GM12873 (cell line): ENCODE measurements at regions not wholly inside any gene's neighbourhood (a gene's known extent, or its start where the extent isn't known, plus 50 kb on each side); places are given as distances from the start of the nearest gene placed in this dataset.

Source experiments
- CTCF ChIP-seq: IDR thresholded peaks from 2 replicates; pipeline ENCODE4 v1.5.1; 2012; ENCODE audit warnings: low read depth, mild to moderate bottlenecking, moderate library complexity, low read length, control low read depth; ENCODE audit not compliant: insufficient read depth; ENCODE audit errors: missing control alignments

- no peak for TF ChIP-seq CTCF
Observed at GRCh38 chr10:94210440-94211168, 152.1 kb downstream of the NOC3L start.

GRCh38 chr10:94211169-94211510 lies 151.6 kb downstream of the NOC3L start:
- no peak for TF ChIP-seq CTCF

GRCh38 chr10:94213001-94213530 lies 149.7 kb downstream of the NOC3L start:
- no peak for TF ChIP-seq CTCF

GRCh38 chr10:94213980-94214379 lies 148.8 kb downstream of the NOC3L start:
- no peak for TF ChIP-seq CTCF

- no peak for TF ChIP-seq CTCF
Observed at GRCh38 chr10:94214481-94214893, 148.3 kb downstream of the NOC3L start.

- TF ChIP-seq CTCF: no peak
Observed at GRCh38 chr10:94216201-94216600, 146.5 kb downstream of the NOC3L start.

GRCh38 chr10:94217411-94217810 lies 145.3 kb downstream of the NOC3L start:
- no peak for TF ChIP-seq CTCF
